DMS53 treated with DMSO at 0.1 percent for 48 hours (cell line): ENCODE measurements at regions not wholly inside any gene's neighbourhood (a gene's known extent, or its start where the extent isn't known, plus 50 kb on each side); places are given as distances from the start of the nearest gene placed in this dataset.
"Not testable (repeated sequence)": the region's sequence is repeated elsewhere in the genome, so short reads cannot be mapped to it uniquely, and the experiment has no call there.

ENCODE experiments used
- DNase-seq: peaks from one replicate; lab custom pipeline; 2025; ENCODE audit not compliant: unreplicated experiment; lab: John Stamatoyannopoulos, UW

GRCh38 chrX:120718969-120719368, 89.1 kb upstream of the C1GALT1C1 start:
- no peak for DNase-seq

GRCh38 chrX:120702337-120702736, 72.5 kb upstream of the C1GALT1C1 start:
- DNase-seq, result not testable (repeated sequence)

- DNase-seq, result no peak
Observed at GRCh38 chrX:120697053-120697452, 67.2 kb upstream of the C1GALT1C1 start.

GRCh38 chrX:120692319-120692718, 62.5 kb upstream of the C1GALT1C1 start:
- DNase-seq, result no peak

- no peak for DNase-seq
Observed at GRCh38 chrX:120690941-120691340, 61.1 kb upstream of the C1GALT1C1 start.

- no peak for DNase-seq
Observed at GRCh38 chrX:120690344-120690743, 60.5 kb upstream of the C1GALT1C1 start.

- no peak for DNase-seq
Observed at GRCh38 chrX:120680090-120680489, 50.2 kb upstream of the C1GALT1C1 start.
